SK-N-SH (cell line): ENCODE measurements at regions not wholly inside any gene's neighbourhood (a gene's known extent, or its start where the extent isn't known, plus 50 kb on each side); places are given as distances from the start of the nearest gene placed in this dataset.

Experiments
- CTCF ChIA-PET: fragments of 300-600, 350-600 bp; formaldehyde crosslinking; extraction: SDS; loops from one replicate; lab custom pipeline; 2021; lab: Yijun Ruan, JAX
- POLR2A ChIA-PET: fragments of 350-600 bp; sonication (Branson Sonifier 250); formaldehyde crosslinking; extraction: SDS; loops from one replicate; lab custom pipeline; 2020; ENCODE audit warnings: antibody characterized with exemption, inconsistent platforms; lab: Yijun Ruan, JAX
- DNase-seq: peaks from one replicate; pipeline ENCODE4 v3.0.0; 2012
- H2AFZ ChIP-seq: fragments of 200-600 bp; sonication (generic); 2 replicates; pipeline ENCODE4 v1.8.1; 2016; ENCODE audit warnings: antibody characterized with exemption, mild to moderate bottlenecking, low read depth
- H3F3A ChIP-seq: fragments of 200-600 bp; sonication (generic); replicated peaks from 2 replicates; pipeline ENCODE3; 2016; ENCODE audit warnings: antibody characterized with exemption, mild to moderate bottlenecking; ENCODE audit not compliant: insufficient read depth
- H3K27ac ChIP-seq, 2 experiments: fragments of 200-500 bp in 1 of 2; fragments of 200-600 bp in 1 of 2; sonication (Bioruptor generic) in 1 of 2; sonication (generic), shearing (Covaris generic) in 1 of 2; 2 replicates each; pipeline versions ENCODE4 v1.5.1 to v1.6.1; 2014 to 2016; ENCODE audit warnings: low read depth in 2 of 2, inconsistent platforms in 1 of 2, low read length in 1 of 2, mild to moderate bottlenecking in 1 of 2, mixed read lengths in 1 of 2
- H3K27me3 ChIP-seq: fragments of 200-600 bp; sonication (generic), shearing (Covaris generic); 2 replicates; pipeline ENCODE4 v1.6.1; 2016; ENCODE audit warnings: mixed run types; ENCODE audit not compliant: insufficient read depth
- H3K36me3 ChIP-seq, 2 experiments: fragments of 200-500 bp in 1 of 2; fragments of 200-600 bp in 1 of 2; sonication (Bioruptor generic) in 1 of 2; sonication (generic) in 1 of 2; replicated peaks in 1 of 2; 2 replicates each; pipeline versions ENCODE3 to v1.5.1; 2014 to 2016; ENCODE audit warnings: low read length in 1 of 2, mild to moderate bottlenecking in 1 of 2; ENCODE audit not compliant: insufficient read depth in 2 of 2, control insufficient read depth in 1 of 2
- H3K4me1 ChIP-seq, 2 experiments: fragments of 200-500 bp in 1 of 2; fragments of 200-600 bp in 1 of 2; sonication (Bioruptor generic) in 1 of 2; sonication (generic), shearing (Covaris generic) in 1 of 2; 2 replicates each; pipeline versions ENCODE4 v1.5.1 to v1.6.1; 2014 to 2016; ENCODE audit warnings: low read depth in 1 of 2, low read length in 1 of 2, mixed run types in 1 of 2; ENCODE audit not compliant: insufficient read depth in 2 of 2, control insufficient read depth in 1 of 2
- H3K4me2 ChIP-seq: fragments of 200-600 bp; sonication (generic), shearing (Covaris generic); 2 replicates; pipeline ENCODE4 v1.6.1; 2017; ENCODE audit warnings: mixed run types
- H3K4me3 ChIP-seq, 2 experiments: fragments of 200-500 bp in 1 of 2; fragments of 200-600 bp in 1 of 2; sonication (Bioruptor generic) in 1 of 2; sonication (generic), shearing (Covaris generic) in 1 of 2; 2 replicates each; pipeline versions ENCODE4 v1.5.1 to v1.8.1; 2014 to 2016; ENCODE audit warnings: low read depth in 2 of 2, inconsistent platforms in 1 of 2, low read length in 1 of 2, mild to moderate bottlenecking in 1 of 2, mixed read lengths in 1 of 2, moderate library complexity in 1 of 2
- H3K79me2 ChIP-seq: fragments of 200-600 bp; sonication (generic); 2 replicates; pipeline ENCODE4 v1.8.1; 2017; ENCODE audit warnings: mild to moderate bottlenecking; ENCODE audit not compliant: insufficient read depth
- H3K9ac ChIP-seq: fragments of 200-600 bp; sonication (generic); 2 replicates; pipeline ENCODE4 v1.6.1; 2017; ENCODE audit warnings: mixed run types
- H3K9me2 ChIP-seq: fragments of 200-600 bp; sonication (generic); 2 replicates; pipeline ENCODE4 v1.6.1; 2017; ENCODE audit warnings: mixed run types
- H3K9me3 ChIP-seq: fragments of 200-600 bp; sonication (generic); 2 replicates; pipeline ENCODE4 v1.6.1; 2017; ENCODE audit warnings: mixed run types, mild to moderate bottlenecking, moderate library complexity
- H4K20me1 ChIP-seq: fragments of 200-600 bp; sonication (generic); 2 replicates; pipeline ENCODE4 v1.6.1; 2017; ENCODE audit warnings: mild to moderate bottlenecking, mixed run types; ENCODE audit not compliant: insufficient read depth
- ELF1 ChIP-seq: IDR thresholded peaks from 2 replicates; pipeline ENCODE4 v1.4.0; 2012
- EP300 ChIP-seq, 2 experiments: IDR thresholded peaks; 2 replicates each; pipeline versions ENCODE4 v1.4.0 to v1.6.1; 2012; ENCODE audit warnings: borderline replicate concordance in 1 of 2, low read depth in 1 of 2, low read length in 1 of 2
- EZH2phosphoT487 ChIP-seq: fragments of 200-600 bp; sonication (generic); IDR thresholded peaks from 2 replicates; pipeline ENCODE4 v1.6.1; 2017; ENCODE audit warnings: low read depth, mixed run types, mild to moderate bottlenecking, antibody characterized with exemption, moderate library complexity, borderline replicate concordance
- FOSL2 ChIP-seq: IDR thresholded peaks from 2 replicates; pipeline ENCODE4 v1.4.0; 2012; ENCODE audit warnings: low read depth, mild to moderate bottlenecking, moderate library complexity, borderline replicate concordance
- FOXM1 ChIP-seq: IDR thresholded peaks from 2 replicates; pipeline ENCODE4 v1.4.0; 2012; ENCODE audit warnings: low read depth, mild to moderate bottlenecking
- GABPA ChIP-seq: IDR thresholded peaks from 2 replicates; pipeline ENCODE4 v1.4.0; 2012; ENCODE audit warnings: low read depth, mild to moderate bottlenecking
- GATA2 ChIP-seq: sonication (generic); formaldehyde crosslinking; IDR thresholded peaks from 2 replicates; pipeline ENCODE4 v1.5.0; 2020; ENCODE audit warnings: mild to moderate bottlenecking, missing genetic modification reagents
- JUND ChIP-seq: IDR thresholded peaks from 2 replicates; pipeline ENCODE4 v1.4.0; 2012
- NFIC ChIP-seq: IDR thresholded peaks from 2 replicates; pipeline ENCODE4 v1.4.0; 2012; ENCODE audit warnings: borderline replicate concordance
- RCOR1 ChIP-seq: fragments of 150-350 bp; IDR thresholded peaks from 2 replicates; pipeline ENCODE4 v1.6.1; 2017; ENCODE audit warnings: antibody characterized with exemption, low read length
- RFX5 ChIP-seq: IDR thresholded peaks from 2 replicates; pipeline ENCODE4 v1.6.1; 2012; ENCODE audit warnings: mild to moderate bottlenecking, improper control_type of control experiment, low read length
- TCF12 ChIP-seq: IDR thresholded peaks from 2 replicates; pipeline ENCODE4 v1.4.0; 2012
- TEAD4 ChIP-seq: IDR thresholded peaks from 2 replicates; pipeline ENCODE4 v1.4.0; 2012; ENCODE audit warnings: mild to moderate bottlenecking, borderline replicate concordance; ENCODE audit not compliant: insufficient read depth
- YY1 ChIP-seq: IDR thresholded peaks from 2 replicates; pipeline ENCODE4 v1.4.0; 2012; ENCODE audit warnings: low read depth, mild to moderate bottlenecking
- WGBS: methylation state at CpG from one replicate; pipeline ENCODE4 v1.1.6; 2017; ENCODE audit warnings: low lambda C conversion rate; 5-methylcytosine and 5-hydroxymethylcytosine counted together
- TF ChIP-seq, protein P1 (sequence below): IDR thresholded peaks from 2 replicates; pipeline ENCODE4; 2012
- TF ChIP-seq, protein P2 (sequence below): fragments of 150-350 bp; IDR thresholded peaks from 2 replicates; pipeline ENCODE4 v1.6.1; 2016; ENCODE audit warnings: mild to moderate bottlenecking, low read depth, low read length
- TF ChIP-seq, protein P3 (sequence below): fragments of 200-600 bp; sonication (generic); IDR thresholded peaks from 2 replicates; pipeline ENCODE4 v1.6.1; 2017; ENCODE audit warnings: antibody characterized with exemption, mild to moderate bottlenecking, moderate library complexity
- TF ChIP-seq, protein P4 (sequence below): IDR thresholded peaks from 2 replicates; pipeline ENCODE4 v1.4.0; 2012; ENCODE audit warnings: low read depth
- TF ChIP-seq, protein P5 (sequence below): IDR thresholded peaks from 2 replicates; pipeline ENCODE4 v1.4.0; 2012; ENCODE audit warnings: low read depth, borderline replicate concordance
- TF ChIP-seq, protein P6 (sequence below): IDR thresholded peaks from 2 replicates; pipeline ENCODE4 v1.4.0; 2012; ENCODE audit warnings: low read depth, borderline replicate concordance

DNA sequence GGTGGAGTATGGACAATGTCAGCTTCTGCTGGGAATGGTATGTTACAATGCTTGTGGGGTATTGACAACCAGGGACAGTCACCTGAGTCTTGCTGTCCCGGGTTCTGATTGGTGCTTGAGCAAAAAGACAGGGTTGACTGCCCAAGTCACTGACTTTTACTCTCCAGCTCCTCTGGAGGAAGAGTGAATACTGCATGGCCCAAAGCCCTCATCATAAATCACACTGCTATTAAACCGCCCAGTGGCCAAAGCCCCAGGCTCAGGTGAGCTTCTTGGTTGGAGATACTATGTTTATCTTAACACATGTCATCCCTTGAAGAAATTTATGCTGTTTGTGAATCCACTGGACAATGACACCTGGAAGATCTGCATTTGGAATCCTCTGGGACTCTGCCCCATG, 90.0 kb upstream of the IGFBP3 start:
- no peaks in the 10 kb centered on the region for H3K27me3 ChIP-seq
- 57% methylated on average over 2 of the region's 2 CpGs for WGBS
- no peaks in the 10 kb centered on the region for H4K20me1 ChIP-seq
- no peaks in the 10 kb centered on the region for H3K36me3 ChIP-seq
- H3K9me2 ChIP-seq: no peaks in the 10 kb centered on the region
- ChIA-PET POLR2A (no interaction called here), CTCF (interaction anchor here (1.0 to 2.4 kb wide), 4 partner anchors 10 to 89 kb away, joined by 3 to 10 read pairs (median 4); partner anchors contain the start of gene IGFBP3)
- no peaks in the 10 kb centered on the region for H3F3A ChIP-seq
- TF ChIP-seq JUND (no peak), NFIC (no peak), TCF12 (no peak)
- TF ChIP-seq, protein P1, sequence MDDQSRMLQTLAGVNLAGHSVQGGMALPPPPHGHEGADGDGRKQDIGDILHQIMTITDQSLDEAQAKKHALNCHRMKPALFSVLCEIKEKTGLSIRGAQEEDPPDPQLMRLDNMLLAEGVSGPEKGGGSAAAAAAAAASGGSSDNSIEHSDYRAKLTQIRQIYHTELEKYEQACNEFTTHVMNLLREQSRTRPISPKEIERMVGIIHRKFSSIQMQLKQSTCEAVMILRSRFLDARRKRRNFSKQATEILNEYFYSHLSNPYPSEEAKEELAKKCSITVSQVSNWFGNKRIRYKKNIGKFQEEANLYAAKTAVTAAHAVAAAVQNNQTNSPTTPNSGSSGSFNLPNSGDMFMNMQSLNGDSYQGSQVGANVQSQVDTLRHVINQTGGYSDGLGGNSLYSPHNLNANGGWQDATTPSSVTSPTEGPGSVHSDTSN: no peak
- TF ChIP-seq, protein P2, sequence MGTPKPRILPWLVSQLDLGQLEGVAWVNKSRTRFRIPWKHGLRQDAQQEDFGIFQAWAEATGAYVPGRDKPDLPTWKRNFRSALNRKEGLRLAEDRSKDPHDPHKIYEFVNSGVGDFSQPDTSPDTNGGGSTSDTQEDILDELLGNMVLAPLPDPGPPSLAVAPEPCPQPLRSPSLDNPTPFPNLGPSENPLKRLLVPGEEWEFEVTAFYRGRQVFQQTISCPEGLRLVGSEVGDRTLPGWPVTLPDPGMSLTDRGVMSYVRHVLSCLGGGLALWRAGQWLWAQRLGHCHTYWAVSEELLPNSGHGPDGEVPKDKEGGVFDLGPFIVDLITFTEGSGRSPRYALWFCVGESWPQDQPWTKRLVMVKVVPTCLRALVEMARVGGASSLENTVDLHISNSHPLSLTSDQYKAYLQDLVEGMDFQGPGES: no peak
- no peak overlapping the region for H3K4me3 ChIP-seq
- no peak overlapping the region for H3K9ac ChIP-seq
- H3K4me2 ChIP-seq: no peak overlapping the region
- no peak overlapping the region for H2AFZ ChIP-seq
- H3K9me3 ChIP-seq: no peaks in the 10 kb centered on the region; the same call in 1 of the 2 replicates
- H3K27ac ChIP-seq: no peak overlapping the region
- H3K79me2 ChIP-seq: no peaks in the 10 kb centered on the region
- DNase-seq: no peak
- H3K4me1 ChIP-seq: peaks cover 0 to 6% of the 10 kb centered on the region in 2 experiments; a peak in 1 of 4 replicates

DNA sequence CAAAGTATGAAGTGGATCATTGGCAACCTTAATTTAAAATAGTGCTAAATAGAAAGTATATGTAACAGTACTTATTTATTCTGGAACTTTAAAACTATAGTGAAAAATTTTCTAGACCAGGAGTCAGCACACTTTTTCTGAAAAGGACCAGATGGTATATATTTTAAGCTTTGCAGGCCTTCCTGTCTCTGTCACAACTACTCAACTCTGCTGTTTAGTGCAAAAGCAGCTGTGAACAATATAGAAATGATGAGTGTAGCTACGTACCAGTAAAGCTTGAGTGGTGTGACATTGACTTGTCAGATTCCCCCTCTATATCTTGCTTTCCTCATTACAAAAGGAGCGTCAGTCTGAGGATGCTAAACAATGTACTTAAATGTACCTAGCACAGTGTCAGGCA, 88.1 kb upstream of the IGFBP3 start:
- H3F3A ChIP-seq: peaks cover 4% of the 10 kb centered on the region
- no peak for TF ChIP-seq FOSL2
- TF ChIP-seq TEAD4: no peak
- no peak for TF ChIP-seq NFIC
- no peak for TF ChIP-seq YY1
- no peak for TF ChIP-seq RFX5
- TF ChIP-seq FOXM1: no peak
- TF ChIP-seq, protein P2: no peak
- no peak for TF ChIP-seq GATA2 (CRISPR knock-in tag)
- TF ChIP-seq RCOR1: no peak
- TF ChIP-seq, protein P3, sequence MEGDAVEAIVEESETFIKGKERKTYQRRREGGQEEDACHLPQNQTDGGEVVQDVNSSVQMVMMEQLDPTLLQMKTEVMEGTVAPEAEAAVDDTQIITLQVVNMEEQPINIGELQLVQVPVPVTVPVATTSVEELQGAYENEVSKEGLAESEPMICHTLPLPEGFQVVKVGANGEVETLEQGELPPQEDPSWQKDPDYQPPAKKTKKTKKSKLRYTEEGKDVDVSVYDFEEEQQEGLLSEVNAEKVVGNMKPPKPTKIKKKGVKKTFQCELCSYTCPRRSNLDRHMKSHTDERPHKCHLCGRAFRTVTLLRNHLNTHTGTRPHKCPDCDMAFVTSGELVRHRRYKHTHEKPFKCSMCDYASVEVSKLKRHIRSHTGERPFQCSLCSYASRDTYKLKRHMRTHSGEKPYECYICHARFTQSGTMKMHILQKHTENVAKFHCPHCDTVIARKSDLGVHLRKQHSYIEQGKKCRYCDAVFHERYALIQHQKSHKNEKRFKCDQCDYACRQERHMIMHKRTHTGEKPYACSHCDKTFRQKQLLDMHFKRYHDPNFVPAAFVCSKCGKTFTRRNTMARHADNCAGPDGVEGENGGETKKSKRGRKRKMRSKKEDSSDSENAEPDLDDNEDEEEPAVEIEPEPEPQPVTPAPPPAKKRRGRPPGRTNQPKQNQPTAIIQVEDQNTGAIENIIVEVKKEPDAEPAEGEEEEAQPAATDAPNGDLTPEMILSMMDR: no peak
- TF ChIP-seq, protein P4, sequence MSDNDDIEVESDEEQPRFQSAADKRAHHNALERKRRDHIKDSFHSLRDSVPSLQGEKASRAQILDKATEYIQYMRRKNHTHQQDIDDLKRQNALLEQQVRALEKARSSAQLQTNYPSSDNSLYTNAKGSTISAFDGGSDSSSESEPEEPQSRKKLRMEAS: no peak
- no peak for TF ChIP-seq EP300 (IDR thresholded peaks at IDR 0.05; ENCODE audit: borderline replicate concordance in 1 of 2, low read depth in 1 of 2, low read length in 1 of 2)
- TF ChIP-seq, protein P5, sequence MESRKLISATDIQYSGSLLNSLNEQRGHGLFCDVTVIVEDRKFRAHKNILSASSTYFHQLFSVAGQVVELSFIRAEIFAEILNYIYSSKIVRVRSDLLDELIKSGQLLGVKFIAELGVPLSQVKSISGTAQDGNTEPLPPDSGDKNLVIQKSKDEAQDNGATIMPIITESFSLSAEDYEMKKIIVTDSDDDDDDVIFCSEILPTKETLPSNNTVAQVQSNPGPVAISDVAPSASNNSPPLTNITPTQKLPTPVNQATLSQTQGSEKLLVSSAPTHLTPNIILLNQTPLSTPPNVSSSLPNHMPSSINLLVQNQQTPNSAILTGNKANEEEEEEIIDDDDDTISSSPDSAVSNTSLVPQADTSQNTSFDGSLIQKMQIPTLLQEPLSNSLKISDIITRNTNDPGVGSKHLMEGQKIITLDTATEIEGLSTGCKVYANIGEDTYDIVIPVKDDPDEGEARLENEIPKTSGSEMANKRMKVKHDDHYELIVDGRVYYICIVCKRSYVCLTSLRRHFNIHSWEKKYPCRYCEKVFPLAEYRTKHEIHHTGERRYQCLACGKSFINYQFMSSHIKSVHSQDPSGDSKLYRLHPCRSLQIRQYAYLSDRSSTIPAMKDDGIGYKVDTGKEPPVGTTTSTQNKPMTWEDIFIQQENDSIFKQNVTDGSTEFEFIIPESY: no peak
- TF ChIP-seq, protein P6, sequence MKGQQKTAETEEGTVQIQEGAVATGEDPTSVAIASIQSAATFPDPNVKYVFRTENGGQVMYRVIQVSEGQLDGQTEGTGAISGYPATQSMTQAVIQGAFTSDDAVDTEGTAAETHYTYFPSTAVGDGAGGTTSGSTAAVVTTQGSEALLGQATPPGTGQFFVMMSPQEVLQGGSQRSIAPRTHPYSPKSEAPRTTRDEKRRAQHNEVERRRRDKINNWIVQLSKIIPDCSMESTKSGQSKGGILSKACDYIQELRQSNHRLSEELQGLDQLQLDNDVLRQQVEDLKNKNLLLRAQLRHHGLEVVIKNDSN: no peak
- no peak for TF ChIP-seq EZH2phosphoT487
- no peak for TF ChIP-seq JUND
- TF ChIP-seq GABPA: no peak
- no peak for TF ChIP-seq ELF1
- peaks cover 0 to 5% of the 10 kb centered on the region in 2 experiments; a peak in 1 of 4 replicates for H3K4me1 ChIP-seq
- H3K9me2 ChIP-seq: no peaks in the 10 kb centered on the region
- no peak overlapping the region for H3K27ac ChIP-seq
- no peaks in the 10 kb centered on the region for H3K36me3 ChIP-seq
- no peaks in the 10 kb centered on the region for H3K79me2 ChIP-seq
- no peak overlapping the region for H2AFZ ChIP-seq
- H3K4me2 ChIP-seq: no peak overlapping the region
- POLR2A ChIA-PET: no interaction called here
- DNase-seq: no peak
- no peaks in the 10 kb centered on the region for H3K27me3 ChIP-seq
- H4K20me1 ChIP-seq: no peaks in the 10 kb centered on the region
- H3K9me3 ChIP-seq: no peaks in the 10 kb centered on the region; the same call in 1 of the 2 replicates
- 79% methylated on average over 2 of the region's 2 CpGs for WGBS
- no peak overlapping the region for H3K4me3 ChIP-seq
- H3K9ac ChIP-seq: no peak overlapping the region
- CTCF ChIA-PET: interaction anchor here (1.0 to 2.3 kb wide), 4 partner anchors 12 to 92 kb away, joined by 3 to 8 read pairs (median 6); no protein-coding TSS in a partner anchor
